ENCODE measurements at regions not wholly inside any gene's neighbourhood (a gene's known extent, or its start where the extent isn't known, plus 50 kb on each side); places are given as distances from the start of the nearest gene placed in this dataset.
"Not testable (repeated sequence)": the region's sequence is repeated elsewhere in the genome, so short reads cannot be mapped to it uniquely, and the experiment has no call there.

GRCh38 chr5:17031659-17032277, 95.7 kb upstream of the MYO10 start:
- TF ChIP-seq, protein P1, sequence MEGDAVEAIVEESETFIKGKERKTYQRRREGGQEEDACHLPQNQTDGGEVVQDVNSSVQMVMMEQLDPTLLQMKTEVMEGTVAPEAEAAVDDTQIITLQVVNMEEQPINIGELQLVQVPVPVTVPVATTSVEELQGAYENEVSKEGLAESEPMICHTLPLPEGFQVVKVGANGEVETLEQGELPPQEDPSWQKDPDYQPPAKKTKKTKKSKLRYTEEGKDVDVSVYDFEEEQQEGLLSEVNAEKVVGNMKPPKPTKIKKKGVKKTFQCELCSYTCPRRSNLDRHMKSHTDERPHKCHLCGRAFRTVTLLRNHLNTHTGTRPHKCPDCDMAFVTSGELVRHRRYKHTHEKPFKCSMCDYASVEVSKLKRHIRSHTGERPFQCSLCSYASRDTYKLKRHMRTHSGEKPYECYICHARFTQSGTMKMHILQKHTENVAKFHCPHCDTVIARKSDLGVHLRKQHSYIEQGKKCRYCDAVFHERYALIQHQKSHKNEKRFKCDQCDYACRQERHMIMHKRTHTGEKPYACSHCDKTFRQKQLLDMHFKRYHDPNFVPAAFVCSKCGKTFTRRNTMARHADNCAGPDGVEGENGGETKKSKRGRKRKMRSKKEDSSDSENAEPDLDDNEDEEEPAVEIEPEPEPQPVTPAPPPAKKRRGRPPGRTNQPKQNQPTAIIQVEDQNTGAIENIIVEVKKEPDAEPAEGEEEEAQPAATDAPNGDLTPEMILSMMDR (conservative IDR thresholded peaks at IDR 0.05; ENCODE audit: low read length) = not testable (repeated sequence)
- TF ChIP-seq EZH2phosphoT487 (IDR thresholded peaks at IDR 0.05; ENCODE audit: borderline replicate concordance, low read depth, low read length) = not testable (repeated sequence)

Data from OCI-LY7 (cell line).